ENCODE measurements at regions not wholly inside any gene's neighbourhood (a gene's known extent, or its start where the extent isn't known, plus 50 kb on each side); places are given as distances from the start of the nearest gene placed in this dataset.

GRCh38 chr2:8327371-8328100 is 354.3 kb upstream of the ID2 start:
- no peak for ATAC-seq (ENCODE audit: insufficient number of reproducible peaks, low FRiP score, low read depth)
- H3K27ac ChIP-seq, result no peak overlapping the region
- H3K27me3 ChIP-seq (replicated peaks; ENCODE audit: insufficient read depth), result no peaks in the 10 kb centered on the region
- H3K9me3 ChIP-seq, result no peaks in the 10 kb centered on the region
- TF ChIP-seq CTCF (IDR thresholded peaks at IDR 0.05), result no peak
- H3K4me1 ChIP-seq (ENCODE audit: control insufficient read depth in 1 of 2, low read depth in 2 of 2), result peaks cover 0 to 14% of the 10 kb centered on the region in 2 donors
- H3K36me3 ChIP-seq, result no peaks in the 10 kb centered on the region
- no peak for DNase-seq (ENCODE audit: low spot score)
- H3K4me3 ChIP-seq, result no peak overlapping the region

GRCh38 chr2:8328217-8328616 is 353.6 kb upstream of the ID2 start:
- no peaks in the 10 kb centered on the region for H3K27me3 ChIP-seq (replicated peaks; ENCODE audit: insufficient read depth)
- no peak overlapping the region for H3K4me3 ChIP-seq
- H3K4me1 ChIP-seq (ENCODE audit: control insufficient read depth in 1 of 2, low read depth in 2 of 2), result peaks cover 0 to 14% of the 10 kb centered on the region in 2 donors
- H3K9me3 ChIP-seq, result no peaks in the 10 kb centered on the region
- TF ChIP-seq CTCF (IDR thresholded peaks at IDR 0.05), result no peak
- DNase-seq (ENCODE audit: low spot score) (no peak), ATAC-seq (ENCODE audit: insufficient number of reproducible peaks, low FRiP score, low read depth) (no peak)
- no peaks in the 10 kb centered on the region for H3K36me3 ChIP-seq
- H3K27ac ChIP-seq, result no peak overlapping the region

DNA sequence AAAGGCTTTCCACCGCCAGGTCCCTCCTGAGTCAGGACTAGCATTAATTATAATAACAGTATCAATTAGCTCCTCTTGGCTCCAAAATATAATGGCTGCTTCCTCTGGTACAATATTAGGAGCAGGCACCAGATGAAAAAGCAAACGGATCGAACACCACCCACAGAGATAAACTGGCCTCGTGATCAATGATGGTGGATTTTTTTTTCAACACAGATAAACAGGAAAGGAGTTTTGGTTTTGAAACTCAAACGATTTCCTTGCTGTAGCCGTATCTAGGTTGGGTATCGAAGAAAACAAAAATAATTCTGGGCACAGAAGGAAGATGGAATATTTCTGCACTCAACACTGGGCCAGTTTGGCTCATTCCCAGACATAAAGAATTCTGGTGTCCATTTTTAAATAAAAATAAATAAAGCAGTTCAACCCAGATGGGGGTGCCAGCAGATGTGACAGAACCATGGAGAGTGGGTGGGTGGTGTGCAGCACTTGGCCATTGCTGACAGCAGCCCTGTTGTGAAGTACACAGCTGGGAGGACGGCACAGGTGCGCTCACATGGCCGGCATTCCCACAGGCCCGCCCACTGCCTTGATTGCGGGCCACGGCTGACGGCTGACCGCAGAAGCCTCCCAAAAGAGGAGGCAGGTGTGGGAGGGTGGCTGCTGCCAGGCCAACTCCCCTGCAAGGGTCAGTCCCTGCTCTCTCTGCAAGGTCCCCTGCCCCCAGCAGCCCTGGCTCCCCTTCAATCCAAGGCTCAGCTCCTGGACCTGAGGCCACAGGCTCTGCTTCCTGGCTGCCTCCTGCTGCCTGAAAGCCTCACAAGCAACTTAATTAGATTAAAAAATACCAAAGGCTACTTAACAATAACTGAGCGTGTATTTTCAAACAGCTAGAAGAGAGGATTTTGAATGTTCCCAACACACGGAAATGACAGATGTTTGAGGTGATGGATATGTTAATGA is 351.9 kb upstream of the ID2 start:
- H3K36me3 ChIP-seq, result no peaks in the 10 kb centered on the region
- no peak for TF ChIP-seq CTCF (IDR thresholded peaks at IDR 0.05)
- H3K27ac ChIP-seq, result no peak overlapping the region
- no peaks in the 10 kb centered on the region for H3K9me3 ChIP-seq
- H3K4me3 ChIP-seq, result no peak overlapping the region
- ATAC-seq (ENCODE audit: insufficient number of reproducible peaks, low FRiP score, low read depth), result no peak
- no peaks in the 10 kb centered on the region for H3K27me3 ChIP-seq (replicated peaks; ENCODE audit: insufficient read depth)
- no peak for DNase-seq (ENCODE audit: low spot score)
- H3K4me1 ChIP-seq (ENCODE audit: control insufficient read depth in 1 of 2, low read depth in 2 of 2), result peaks cover 0 to 14% of the 10 kb centered on the region in 2 donors

DNA sequence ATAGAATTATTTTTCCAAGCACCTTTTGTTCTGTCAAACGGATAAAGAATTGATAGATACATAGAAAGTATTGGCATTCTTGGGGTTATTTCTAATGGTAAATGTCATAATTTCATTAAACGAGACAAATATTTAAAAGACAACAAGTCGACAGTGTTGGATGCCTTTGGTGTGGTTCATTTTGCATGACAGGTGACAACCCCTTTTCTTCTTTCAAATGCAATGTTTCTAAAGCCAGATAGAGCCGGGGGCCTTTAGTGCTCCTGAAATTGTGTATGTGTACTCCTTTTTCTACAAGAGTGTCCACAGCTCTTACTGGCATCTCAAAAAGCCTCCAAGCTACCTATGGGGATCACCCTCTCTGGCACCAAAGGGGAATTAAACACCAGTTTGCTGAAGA is 350.8 kb upstream of the ID2 start:
- Histone ChIP-seq H3K27ac (no peak overlapping the region), H3K4me1 (ENCODE audit: control insufficient read depth in 1 of 2, low read depth in 2 of 2) (peaks cover 0 to 14% of the 10 kb centered on the region in 2 donors), H3K27me3 (replicated peaks; ENCODE audit: insufficient read depth) (no peaks in the 10 kb centered on the region), H3K9me3 (no peaks in the 10 kb centered on the region), H3K36me3 (no peaks in the 10 kb centered on the region), H3K4me3 (no peak overlapping the region)
- TF ChIP-seq CTCF (IDR thresholded peaks at IDR 0.05), result no peak
- DNase-seq (ENCODE audit: low spot score) (no peak), ATAC-seq (ENCODE audit: insufficient number of reproducible peaks, low FRiP score, low read depth) (no peak)

DNA sequence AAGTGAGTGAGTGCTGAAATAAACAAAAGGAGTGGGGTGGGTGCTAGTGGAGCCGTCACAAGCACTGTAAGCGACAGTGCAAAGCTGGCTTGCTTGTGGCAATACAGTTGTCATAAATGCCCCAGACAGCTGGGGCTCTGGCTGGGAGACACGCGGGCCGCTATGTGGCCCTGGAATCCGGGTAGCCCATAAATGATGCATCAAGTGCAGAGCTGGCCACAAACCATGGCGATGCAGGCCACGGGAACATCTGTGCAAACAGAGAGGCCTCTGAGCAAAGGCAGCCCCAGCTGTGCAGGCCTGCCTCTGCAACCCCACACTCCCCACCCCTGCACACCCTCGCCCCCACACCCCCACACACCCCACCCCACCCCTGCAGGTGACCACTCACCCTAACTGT is 349.2 kb upstream of the ID2 start:
- Histone ChIP-seq H3K27me3 (replicated peaks; ENCODE audit: insufficient read depth) (no peaks in the 10 kb centered on the region), H3K27ac (no peak overlapping the region), H3K9me3 (no peaks in the 10 kb centered on the region), H3K4me3 (no peak overlapping the region), H3K36me3 (no peaks in the 10 kb centered on the region), H3K4me1 (ENCODE audit: control insufficient read depth in 1 of 2, low read depth in 2 of 2) (peaks cover 0 to 14% of the 10 kb centered on the region in 2 donors)
- no peak for DNase-seq (ENCODE audit: low spot score)
- ATAC-seq (ENCODE audit: insufficient number of reproducible peaks, low FRiP score, low read depth), result no peak
- TF ChIP-seq CTCF (IDR thresholded peaks at IDR 0.05), result no peak

Measured in thoracic aorta (tissue), 2 donors.